Uterus (tissue), 3 donors: ENCODE measurements at regions not wholly inside any gene's neighbourhood (a gene's known extent, or its start where the extent isn't known, plus 50 kb on each side); places are given as distances from the start of the nearest gene placed in this dataset.

Experiments used
- DNase-seq, 2 donors: peaks; one replicate each; pipeline ENCODE4 v3.0.0-alpha.2; 2019 to 2020
- H3K27ac ChIP-seq, 2 donors: fragments of 200-600 bp; sonication (generic); 1 replicate in 1 of 2; 2 replicates in 1 of 2; pipeline ENCODE4 v1.5.1; 2016 to 2018
- H3K27me3 ChIP-seq, 2 donors: fragments of 200-600 bp; sonication (generic); one replicate each; pipeline ENCODE4 v1.5.1; 2018 to 2019; ENCODE audit warnings: control low read depth in 1 of 2
- H3K36me3 ChIP-seq, 2 donors: fragments of 200-600 bp; sonication (generic); one replicate each; pipeline ENCODE4 v1.5.1; 2019; ENCODE audit warnings: control low read depth in 1 of 2
- H3K4me1 ChIP-seq, 2 donors: fragments of 200-600 bp; sonication (generic); one replicate each; pipeline ENCODE4 v1.5.1; 2018 to 2019; ENCODE audit warnings: control low read depth in 1 of 2
- H3K4me3 ChIP-seq, 2 donors: fragments of 200-600 bp; sonication (generic); 1 replicate in 1 of 2; 2 replicates in 1 of 2; pipeline ENCODE4 v1.5.1; 2018 to 2019; ENCODE audit warnings: mild to moderate bottlenecking in 1 of 2
- H3K9me3 ChIP-seq, 2 donors: fragments of 200-600 bp; sonication (generic); one replicate each; pipeline ENCODE4 v1.5.1; 2019; ENCODE audit warnings: control low read depth in 1 of 2
- POLR2A ChIP-seq, 2 donors: fragments of 450-650 bp; IDR thresholded peaks; one replicate each; pipeline ENCODE4 v1.6.1; 2016; ENCODE audit warnings: antibody characterized with exemption in 2 of 2, mild to moderate bottlenecking in 1 of 2, moderate library complexity in 1 of 2
- intact Hi-C: fragments of 100-400 bp; cut with DNase I; formaldehyde crosslinking; loops from one replicate; pipeline ENCODE4 v1.15.1; 2023; ENCODE audit warnings: low total_unique reads
- TF ChIP-seq, protein P1 (sequence below), 4 experiments: fragments of 200-600 bp in 2 of 4; fragments of 450-650 bp in 2 of 4; sonication (generic) in 2 of 4; IDR thresholded peaks; one replicate each; pipeline ENCODE4 v1.5.1; 2016 to 2019; ENCODE audit warnings: antibody characterized with exemption in 4 of 4, mild to moderate bottlenecking in 2 of 4, moderate library complexity in 1 of 4
- donor health status: DM: yes; HTN: yes; CAD: no.

DNA sequence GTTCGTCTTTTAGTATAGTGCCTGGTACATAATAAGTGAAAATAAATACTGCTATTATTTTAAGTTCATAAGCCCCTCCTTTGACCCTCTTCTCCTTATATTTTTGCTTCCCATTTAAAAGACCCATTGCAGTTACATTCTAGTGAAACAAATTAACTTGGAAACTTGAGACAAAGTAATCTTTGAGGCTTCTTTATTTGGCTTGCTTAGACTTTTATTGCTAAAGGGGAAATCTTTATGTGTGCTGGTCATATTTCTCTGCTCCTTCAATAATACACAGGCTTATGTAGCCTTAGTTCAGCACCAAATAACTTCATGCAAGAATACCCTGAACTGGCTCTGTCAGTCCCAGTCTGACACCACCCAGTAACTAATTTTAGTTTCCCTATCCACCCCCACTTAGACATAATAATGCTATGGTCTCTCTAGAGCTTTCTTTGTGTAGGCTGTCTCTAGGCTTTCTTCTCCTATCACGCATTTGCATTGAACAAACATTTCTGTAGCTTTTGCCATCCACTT, 257.8 kb downstream of the OMA1 start:
- Histone ChIP-seq H3K27ac (no peak overlapping the region), H3K27me3 (no peaks in the 10 kb centered on the region), H3K4me3 (no peak overlapping the region), H3K9me3 (no peaks in the 10 kb centered on the region), H3K36me3 (no peaks in the 10 kb centered on the region), H3K4me1 (no peaks in the 10 kb centered on the region)
- no peak for DNase-seq
- intact Hi-C loops = no loop called here
- TF ChIP-seq, protein P1, sequence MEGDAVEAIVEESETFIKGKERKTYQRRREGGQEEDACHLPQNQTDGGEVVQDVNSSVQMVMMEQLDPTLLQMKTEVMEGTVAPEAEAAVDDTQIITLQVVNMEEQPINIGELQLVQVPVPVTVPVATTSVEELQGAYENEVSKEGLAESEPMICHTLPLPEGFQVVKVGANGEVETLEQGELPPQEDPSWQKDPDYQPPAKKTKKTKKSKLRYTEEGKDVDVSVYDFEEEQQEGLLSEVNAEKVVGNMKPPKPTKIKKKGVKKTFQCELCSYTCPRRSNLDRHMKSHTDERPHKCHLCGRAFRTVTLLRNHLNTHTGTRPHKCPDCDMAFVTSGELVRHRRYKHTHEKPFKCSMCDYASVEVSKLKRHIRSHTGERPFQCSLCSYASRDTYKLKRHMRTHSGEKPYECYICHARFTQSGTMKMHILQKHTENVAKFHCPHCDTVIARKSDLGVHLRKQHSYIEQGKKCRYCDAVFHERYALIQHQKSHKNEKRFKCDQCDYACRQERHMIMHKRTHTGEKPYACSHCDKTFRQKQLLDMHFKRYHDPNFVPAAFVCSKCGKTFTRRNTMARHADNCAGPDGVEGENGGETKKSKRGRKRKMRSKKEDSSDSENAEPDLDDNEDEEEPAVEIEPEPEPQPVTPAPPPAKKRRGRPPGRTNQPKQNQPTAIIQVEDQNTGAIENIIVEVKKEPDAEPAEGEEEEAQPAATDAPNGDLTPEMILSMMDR (IDR thresholded peaks at IDR 0.05) = no peak
- TF ChIP-seq POLR2A (IDR thresholded peaks at IDR 0.05) = no peak

DNA sequence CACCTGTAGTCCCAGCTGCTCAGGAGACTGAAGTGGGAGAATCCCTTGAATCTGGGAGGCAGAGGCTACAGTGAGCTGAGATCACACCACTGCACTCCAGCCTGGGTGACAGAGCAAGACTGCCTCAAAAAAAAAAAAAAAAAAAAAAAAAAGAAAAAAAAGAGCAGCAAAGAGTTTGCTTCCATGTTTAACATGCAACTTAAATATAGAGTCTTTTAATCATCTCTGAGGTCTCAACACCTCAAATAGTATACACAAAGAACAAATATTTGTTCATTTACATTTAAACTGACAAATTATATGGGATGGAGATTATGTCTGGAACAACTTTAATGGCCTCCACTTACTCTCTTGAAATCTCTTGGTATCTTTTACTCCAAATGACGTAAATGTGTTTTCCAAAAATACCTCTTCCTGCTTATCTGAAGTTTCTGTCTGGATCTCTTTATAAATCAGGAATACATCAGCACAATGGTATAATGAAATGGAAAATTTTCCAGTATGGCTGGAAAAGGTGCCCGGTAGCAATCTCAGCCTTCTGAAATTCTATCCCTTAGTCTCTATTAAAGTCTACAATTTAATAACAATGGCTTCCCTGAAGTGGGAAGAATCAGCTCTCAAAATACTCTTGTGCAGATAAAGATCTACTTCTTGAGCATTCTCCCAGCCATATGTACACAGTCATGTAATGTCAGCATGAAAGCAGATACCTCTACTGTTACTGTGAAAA, 258.5 kb downstream of the OMA1 start:
- Histone ChIP-seq H3K4me1 (no peaks in the 10 kb centered on the region), H3K27me3 (no peaks in the 10 kb centered on the region), H3K4me3 (no peak overlapping the region), H3K36me3 (no peaks in the 10 kb centered on the region), H3K9me3 (no peaks in the 10 kb centered on the region), H3K27ac (no peak overlapping the region)
- TF ChIP-seq, protein P1 (IDR thresholded peaks at IDR 0.05) = no peak
- TF ChIP-seq POLR2A (IDR thresholded peaks at IDR 0.05) = no peak
- intact Hi-C loops = no loop called here
- DNase-seq = no peak

DNA sequence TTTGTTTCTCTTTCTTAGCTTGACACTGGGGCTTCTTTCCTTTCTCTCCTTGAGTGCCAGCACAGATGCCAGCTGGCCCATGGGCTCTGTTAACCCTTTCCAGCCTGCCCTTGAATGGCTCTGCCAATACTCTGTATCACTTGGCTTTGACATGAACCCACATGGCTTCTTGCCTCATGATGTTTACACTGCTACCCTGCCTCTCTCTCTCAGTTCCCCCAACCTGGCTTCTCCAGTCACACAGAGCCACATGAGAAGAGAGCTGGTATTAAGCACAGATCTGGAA, 262.4 kb downstream of the OMA1 start:
- no peak for DNase-seq
- Histone ChIP-seq H3K27me3 (no peaks in the 10 kb centered on the region), H3K4me3 (no peak overlapping the region), H3K9me3 (no peaks in the 10 kb centered on the region), H3K36me3 (no peaks in the 10 kb centered on the region), H3K27ac (no peak overlapping the region), H3K4me1 (no peaks in the 10 kb centered on the region)
- TF ChIP-seq, protein P1 (IDR thresholded peaks at IDR 0.05) = no peak
- TF ChIP-seq POLR2A (IDR thresholded peaks at IDR 0.05) = no peak
- intact Hi-C loops = no loop called here

DNA sequence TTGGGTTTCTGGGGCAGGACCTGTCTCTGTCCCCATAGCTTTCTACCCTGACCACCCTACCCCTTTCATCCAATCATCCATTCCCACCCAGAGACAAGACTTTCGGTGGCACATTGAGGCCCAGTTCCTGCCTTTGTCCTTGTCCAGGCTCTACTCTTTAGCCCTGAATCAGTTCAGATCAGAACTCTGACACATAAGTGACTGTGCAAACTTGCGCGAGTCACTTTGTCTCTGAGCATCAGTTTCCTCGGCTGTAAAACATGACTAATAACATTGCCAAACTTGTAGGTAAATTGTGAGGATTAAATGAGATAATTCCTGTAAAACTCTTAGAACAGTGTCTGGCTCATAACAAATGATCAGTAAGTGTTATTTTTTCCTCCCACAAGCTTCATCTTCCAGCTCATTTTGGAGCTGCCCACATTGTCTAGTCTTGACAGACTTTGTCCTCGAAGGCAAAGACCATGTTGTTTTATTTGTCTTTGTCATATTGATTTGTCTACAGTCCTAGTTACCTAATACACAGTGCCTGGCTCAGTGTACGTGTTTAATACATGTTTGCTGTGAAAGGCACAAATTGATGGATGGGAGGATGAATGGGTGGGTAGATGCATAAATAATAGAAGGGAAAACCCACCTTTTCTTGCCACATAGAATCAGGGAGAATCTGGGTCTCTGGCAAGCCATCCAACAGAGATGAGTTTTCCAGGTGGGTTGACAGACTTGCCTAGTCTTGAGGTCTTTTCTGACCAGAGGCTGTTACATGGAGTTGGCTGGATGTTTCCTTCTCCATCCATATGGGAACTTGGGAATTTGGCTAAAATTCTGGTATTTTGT, 262.9 kb downstream of the OMA1 start:
- Histone ChIP-seq H3K36me3 (no peaks in the 10 kb centered on the region), H3K4me1 (no peaks in the 10 kb centered on the region), H3K27ac (no peak overlapping the region), H3K9me3 (no peaks in the 10 kb centered on the region), H3K4me3 (no peak overlapping the region), H3K27me3 (no peaks in the 10 kb centered on the region)
- TF ChIP-seq, protein P1 (IDR thresholded peaks at IDR 0.05) = no peak
- TF ChIP-seq POLR2A (IDR thresholded peaks at IDR 0.05) = no peak
- intact Hi-C loops = no loop called here
- no peak for DNase-seq
